Effector memory CD8-positive, alpha-beta T cell (primary cell): ENCODE measurements at regions not wholly inside any gene's neighbourhood (a gene's known extent, or its start where the extent isn't known, plus 50 kb on each side); places are given as distances from the start of the nearest gene placed in this dataset.

Experiments used
- ATAC-seq: fragments of 150-1000 bp; cut with Tn5 transposase; replicated peaks from 2 replicates; pipeline ENCODE4 v1.10.0; 2021; ENCODE audit warnings: mild to moderate bottlenecking, moderate library complexity
- DNase-seq, 3 experiments: peaks; one replicate each; pipeline ENCODE4 v3.0.0; 2021
- H3K27ac Mint-ChIP-seq, 2 donors: one replicate each; pipeline ENCODE4 v1.8.0; 2022; ENCODE audit warnings: mild to moderate bottlenecking in 2 of 2, mixed read lengths in 2 of 2, moderate library complexity in 2 of 2
- H3K27me3 Mint-ChIP-seq, 2 donors: one replicate each; pipeline ENCODE4 v1.8.0; 2022; ENCODE audit warnings: mixed read lengths in 2 of 2
- H3K36me3 Mint-ChIP-seq: one replicate; pipeline ENCODE4 v1.8.0; 2022; ENCODE audit warnings: mild to moderate bottlenecking, moderate library complexity, mixed read lengths; ENCODE audit not compliant: insufficient read depth
- H3K4me1 Mint-ChIP-seq, 2 donors: one replicate each; pipeline ENCODE4 v1.8.0; 2022; ENCODE audit warnings: low read depth in 2 of 2, mixed read lengths in 2 of 2
- H3K4me3 Mint-ChIP-seq, 2 donors: one replicate each; pipeline ENCODE4 v1.8.0; 2022; ENCODE audit warnings: mild to moderate bottlenecking in 2 of 2, mixed read lengths in 2 of 2, moderate library complexity in 2 of 2
- H3K9me3 Mint-ChIP-seq, 2 donors: one replicate each; pipeline ENCODE4 v1.8.0; 2022; ENCODE audit warnings: mixed read lengths in 2 of 2

GRCh38 chr3:18121020-18121419, 304.1 kb downstream of the SATB1 start:
- H3K4me3 Mint-ChIP-seq: no peak overlapping the region
- no peak for ATAC-seq
- H3K4me1 Mint-ChIP-seq: no peaks in the 10 kb centered on the region
- H3K27ac Mint-ChIP-seq: no peak overlapping the region
- H3K27me3 Mint-ChIP-seq: peaks cover 6 to 13% of the 10 kb centered on the region in 2 donors
- H3K36me3 Mint-ChIP-seq: no peaks in the 10 kb centered on the region
- no peak for DNase-seq
- no peaks in the 10 kb centered on the region for H3K9me3 Mint-ChIP-seq

- Mint-ChIP-seq H3K36me3 (no peaks in the 10 kb centered on the region), H3K9me3 (no peaks in the 10 kb centered on the region), H3K4me3 (no peak overlapping the region), H3K4me1 (no peaks in the 10 kb centered on the region), H3K27ac (no peak overlapping the region), H3K27me3 (peaks cover 6 to 13% of the 10 kb centered on the region in 2 donors)
- DNase-seq: no peak
- ATAC-seq: no peak
These were observed 305.3 kb downstream of the SATB1 start for GRCh38 chr3:18119866-18120265.

- Mint-ChIP-seq H3K9me3 (no peaks in the 10 kb centered on the region), H3K36me3 (no peaks in the 10 kb centered on the region), H3K4me1 (peaks cover 0 to 4% of the 10 kb centered on the region in 2 donors), H3K4me3 (no peak overlapping the region), H3K27me3 (peaks cover 0 to 6% of the 10 kb centered on the region in 2 donors), H3K27ac (no peak overlapping the region)
- ATAC-seq (no peak), DNase-seq (no peak)
These were observed 310.2 kb downstream of the SATB1 start for GRCh38 chr3:18114894-18115293.

- Mint-ChIP-seq H3K4me3 (no peak overlapping the region), H3K36me3 (no peaks in the 10 kb centered on the region), H3K27me3 (peaks cover 0 to under 1% of the 10 kb centered on the region in 2 donors), H3K9me3 (no peaks in the 10 kb centered on the region), H3K27ac (no peak overlapping the region), H3K4me1 (peaks cover 0 to 4% of the 10 kb centered on the region in 2 donors)
- ATAC-seq (no peak), DNase-seq (no peak)
These were observed 311.7 kb downstream of the SATB1 start for GRCh38 chr3:18113417-18113816.

GRCh38 chr3:18112674-18113375, 312.3 kb downstream of the SATB1 start:
- DNase-seq (no peak), ATAC-seq (no peak)
- peaks cover 0 to 6% of the 10 kb centered on the region in 2 donors for H3K27me3 Mint-ChIP-seq
- no peaks in the 10 kb centered on the region for H3K9me3 Mint-ChIP-seq
- H3K4me3 Mint-ChIP-seq: no peak overlapping the region
- no peak overlapping the region for H3K27ac Mint-ChIP-seq
- H3K36me3 Mint-ChIP-seq: no peaks in the 10 kb centered on the region
- H3K4me1 Mint-ChIP-seq: peaks cover 0 to 4% of the 10 kb centered on the region in 2 donors

GRCh38 chr3:18111796-18112232, 313.3 kb downstream of the SATB1 start:
- ATAC-seq: no peak
- DNase-seq: no peak
- peaks cover 0 to 9% of the 10 kb centered on the region in 2 donors for H3K27me3 Mint-ChIP-seq
- peak overlapping the region; percentile 55 to 77 for H3K27ac Mint-ChIP-seq
- peaks cover 0 to 4% of the 10 kb centered on the region in 2 donors for H3K4me1 Mint-ChIP-seq
- no peaks in the 10 kb centered on the region for H3K36me3 Mint-ChIP-seq
- no peaks in the 10 kb centered on the region for H3K9me3 Mint-ChIP-seq
- H3K4me3 Mint-ChIP-seq: peak overlapping the region; percentile 57 to 65

GRCh38 chr3:18103591-18103990, 321.5 kb downstream of the SATB1 start:
- no peaks in the 10 kb centered on the region for H3K36me3 Mint-ChIP-seq
- H3K27ac Mint-ChIP-seq: no peak overlapping the region
- no peak overlapping the region for H3K4me3 Mint-ChIP-seq
- ATAC-seq: no peak
- H3K27me3 Mint-ChIP-seq: peaks cover 50 to 55% of the 10 kb centered on the region in 2 donors
- no peaks in the 10 kb centered on the region for H3K9me3 Mint-ChIP-seq
- no peaks in the 10 kb centered on the region for H3K4me1 Mint-ChIP-seq
- DNase-seq: no peak

GRCh38 chr3:18100121-18100520, 325.0 kb downstream of the SATB1 start:
- H3K9me3 Mint-ChIP-seq: peaks cover 0 to 7% of the 10 kb centered on the region in 2 donors
- peaks cover 61 to 73% of the 10 kb centered on the region in 2 donors for H3K27me3 Mint-ChIP-seq
- H3K4me3 Mint-ChIP-seq: no peak overlapping the region
- DNase-seq: no peak
- no peaks in the 10 kb centered on the region for H3K4me1 Mint-ChIP-seq
- H3K36me3 Mint-ChIP-seq: no peaks in the 10 kb centered on the region
- ATAC-seq: no peak
- H3K27ac Mint-ChIP-seq: no peak overlapping the region

- Mint-ChIP-seq H3K4me1 (no peaks in the 10 kb centered on the region), H3K9me3 (peaks cover 0 to 7% of the 10 kb centered on the region in 2 donors), H3K4me3 (no peak overlapping the region), H3K27ac (no peak overlapping the region), H3K27me3 (peaks cover 60 to 68% of the 10 kb centered on the region in 2 donors), H3K36me3 (no peaks in the 10 kb centered on the region)
- ATAC-seq (no peak), DNase-seq (no peak)
These were observed 325.5 kb downstream of the SATB1 start for GRCh38 chr3:18099611-18100010.

- no peak overlapping the region for H3K27ac Mint-ChIP-seq
- DNase-seq: no peak
- H3K4me1 Mint-ChIP-seq: no peaks in the 10 kb centered on the region
- H3K36me3 Mint-ChIP-seq: no peaks in the 10 kb centered on the region
- ATAC-seq: no peak
- H3K9me3 Mint-ChIP-seq: peaks cover 0 to 7% of the 10 kb centered on the region in 2 donors
- H3K27me3 Mint-ChIP-seq: peaks cover 57 to 63% of the 10 kb centered on the region in 2 donors
- H3K4me3 Mint-ChIP-seq: no peak overlapping the region
These were observed 326.1 kb downstream of the SATB1 start for GRCh38 chr3:18098960-18099587.

GRCh38 chr3:18097989-18098388, 327.1 kb downstream of the SATB1 start:
- no peak overlapping the region for H3K4me3 Mint-ChIP-seq
- peaks cover 50 to 58% of the 10 kb centered on the region in 2 donors for H3K27me3 Mint-ChIP-seq
- H3K36me3 Mint-ChIP-seq: no peaks in the 10 kb centered on the region
- DNase-seq (no peak), ATAC-seq (no peak)
- H3K9me3 Mint-ChIP-seq: peaks cover 0 to 7% of the 10 kb centered on the region in 2 donors
- no peak overlapping the region for H3K27ac Mint-ChIP-seq
- H3K4me1 Mint-ChIP-seq: no peaks in the 10 kb centered on the region

- DNase-seq (no peak), ATAC-seq (no peak)
- Mint-ChIP-seq H3K4me1 (no peaks in the 10 kb centered on the region), H3K27me3 (peaks cover 50 to 61% of the 10 kb centered on the region in 2 donors), H3K27ac (no peak overlapping the region), H3K4me3 (no peak overlapping the region), H3K36me3 (no peaks in the 10 kb centered on the region), H3K9me3 (peaks cover 0 to 7% of the 10 kb centered on the region in 2 donors)
These were observed 327.7 kb downstream of the SATB1 start for GRCh38 chr3:18097473-18097872.

GRCh38 chr3:18092726-18093125, 332.4 kb downstream of the SATB1 start:
- Mint-ChIP-seq H3K27ac (no peak overlapping the region), H3K36me3 (no peaks in the 10 kb centered on the region), H3K4me3 (no peak overlapping the region), H3K4me1 (peaks cover 3 to 4% of the 10 kb centered on the region in 2 donors), H3K9me3 (peaks cover 0 to 5% of the 10 kb centered on the region in 2 donors), H3K27me3 (peaks cover 27 to 41% of the 10 kb centered on the region in 2 donors)
- ATAC-seq (no peak), DNase-seq (no peak)

- Mint-ChIP-seq H3K27ac (no peak overlapping the region), H3K4me3 (no peak overlapping the region), H3K27me3 (peaks cover 23 to 27% of the 10 kb centered on the region in 2 donors), H3K4me1 (peaks cover 4 to 5% of the 10 kb centered on the region in 2 donors), H3K9me3 (no peaks in the 10 kb centered on the region), H3K36me3 (peaks cover 2% of the 10 kb centered on the region)
- ATAC-seq (no peak), DNase-seq (no peak)
These were observed 334.8 kb downstream of the SATB1 start for GRCh38 chr3:18090377-18090776.
